ENCODE measurements at regions not wholly inside any gene's neighbourhood (a gene's known extent, or its start where the extent isn't known, plus 50 kb on each side); places are given as distances from the start of the nearest gene placed in this dataset.

GRCh38 chr17:51527225-51527982 lies 267.1 kb downstream of the UTP18 start:
- TF ChIP-seq POLR2AphosphoS5 (IDR thresholded peaks at IDR 0.05) = no peak
- TF ChIP-seq, protein P1, sequence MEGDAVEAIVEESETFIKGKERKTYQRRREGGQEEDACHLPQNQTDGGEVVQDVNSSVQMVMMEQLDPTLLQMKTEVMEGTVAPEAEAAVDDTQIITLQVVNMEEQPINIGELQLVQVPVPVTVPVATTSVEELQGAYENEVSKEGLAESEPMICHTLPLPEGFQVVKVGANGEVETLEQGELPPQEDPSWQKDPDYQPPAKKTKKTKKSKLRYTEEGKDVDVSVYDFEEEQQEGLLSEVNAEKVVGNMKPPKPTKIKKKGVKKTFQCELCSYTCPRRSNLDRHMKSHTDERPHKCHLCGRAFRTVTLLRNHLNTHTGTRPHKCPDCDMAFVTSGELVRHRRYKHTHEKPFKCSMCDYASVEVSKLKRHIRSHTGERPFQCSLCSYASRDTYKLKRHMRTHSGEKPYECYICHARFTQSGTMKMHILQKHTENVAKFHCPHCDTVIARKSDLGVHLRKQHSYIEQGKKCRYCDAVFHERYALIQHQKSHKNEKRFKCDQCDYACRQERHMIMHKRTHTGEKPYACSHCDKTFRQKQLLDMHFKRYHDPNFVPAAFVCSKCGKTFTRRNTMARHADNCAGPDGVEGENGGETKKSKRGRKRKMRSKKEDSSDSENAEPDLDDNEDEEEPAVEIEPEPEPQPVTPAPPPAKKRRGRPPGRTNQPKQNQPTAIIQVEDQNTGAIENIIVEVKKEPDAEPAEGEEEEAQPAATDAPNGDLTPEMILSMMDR (IDR thresholded peaks at IDR 0.05) = no peak
- TF ChIP-seq EP300 (IDR thresholded peaks at IDR 0.05) = no peak
